Stimulated activated memory B cell treated with anti-CD40 and anti-IgM and Interleukin-4, amounts not matched to agents 10 μg/mL and 1 μg/mL and 100 μg/mL, for 72 hours (primary cell): ENCODE measurements at regions not wholly inside any gene's neighbourhood (a gene's known extent, or its start where the extent isn't known, plus 50 kb on each side); places are given as distances from the start of the nearest gene placed in this dataset.
"Not testable (repeated sequence)": the region's sequence is repeated elsewhere in the genome, so short reads cannot be mapped to it uniquely, and the experiment has no call there.

Experiments used
- ATAC-seq: fragments of 150-1000 bp; cut with Tn5 transposase; 2 replicates; pipeline ENCODE4 v1.10.0; 2021
- H3K27ac Mint-ChIP-seq: one replicate; pipeline ENCODE4 v1.8.0; 2022; ENCODE audit warnings: mild to moderate bottlenecking, mixed read lengths
- H3K27me3 Mint-ChIP-seq: one replicate; pipeline ENCODE4 v1.8.0; 2022; ENCODE audit warnings: mixed read lengths
- H3K36me3 Mint-ChIP-seq: one replicate; pipeline ENCODE4 v1.8.0; 2022; ENCODE audit warnings: mixed read lengths
- H3K4me1 Mint-ChIP-seq: one replicate; pipeline ENCODE4 v1.8.0; 2022; ENCODE audit warnings: mixed read lengths
- H3K4me3 Mint-ChIP-seq: one replicate; pipeline ENCODE4 v1.8.0; 2022; ENCODE audit warnings: mild to moderate bottlenecking, moderate library complexity, mixed read lengths
- H3K9me3 Mint-ChIP-seq: one replicate; pipeline ENCODE4 v1.8.0; 2022; ENCODE audit warnings: mixed read lengths

DNA sequence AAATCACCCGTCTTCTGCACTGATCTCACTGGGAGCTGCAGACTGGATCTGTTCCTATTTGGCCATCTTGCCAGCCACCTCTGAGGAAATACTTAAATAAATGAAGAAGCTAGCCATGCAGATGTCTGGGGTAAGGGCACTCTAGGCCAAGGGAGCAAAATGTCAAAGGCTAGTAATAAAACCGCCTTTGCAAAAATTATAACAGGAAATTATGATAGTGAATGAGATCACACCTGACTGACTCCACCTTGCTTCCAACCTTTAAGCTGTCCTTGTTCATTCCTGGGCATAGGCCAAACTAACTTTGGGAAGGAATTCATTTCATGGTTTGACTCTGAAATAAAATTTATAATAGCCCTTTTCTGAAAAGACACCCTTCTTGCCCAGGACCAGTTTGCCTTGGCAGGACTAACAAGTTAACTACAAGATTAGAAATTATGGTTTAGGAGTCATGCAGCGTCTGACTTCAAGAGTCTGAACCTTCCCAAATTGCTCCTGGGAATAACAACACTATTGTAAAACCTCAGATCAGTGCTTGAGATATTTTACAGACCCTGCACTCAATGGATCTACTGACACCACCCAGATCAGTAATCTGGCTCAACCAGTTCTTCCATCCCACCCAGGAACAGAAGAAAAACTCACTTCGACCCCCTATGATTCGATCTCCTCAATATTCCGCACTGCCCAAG lies 246.9 kb upstream of the HDX start:
- no peaks in the 10 kb centered on the region for H3K27me3 Mint-ChIP-seq
- ATAC-seq = no peak
- H3K4me1 Mint-ChIP-seq = no peaks in the 10 kb centered on the region
- H3K9me3 Mint-ChIP-seq = no peaks in the 10 kb centered on the region
- H3K4me3 Mint-ChIP-seq = no peak overlapping the region
- H3K36me3 Mint-ChIP-seq = no peaks in the 10 kb centered on the region
- no peak overlapping the region for H3K27ac Mint-ChIP-seq

DNA sequence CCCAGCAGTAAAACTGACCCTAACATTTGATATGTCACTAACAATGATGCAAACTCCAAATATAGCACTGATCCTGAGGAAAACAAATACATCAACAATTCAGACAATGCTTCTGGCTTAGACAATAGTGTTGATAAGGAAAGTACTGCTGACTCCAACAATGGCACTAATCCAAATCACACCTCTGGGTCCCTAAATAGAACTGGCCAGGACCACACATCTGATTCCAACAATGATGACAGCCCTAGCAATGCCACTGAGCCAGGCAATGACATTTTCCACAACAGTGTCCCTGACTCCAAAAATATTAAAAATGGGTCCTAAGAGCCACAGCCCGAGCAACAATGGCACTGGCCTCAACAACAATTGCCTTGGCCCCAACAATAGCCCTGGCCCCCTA lies 243.1 kb upstream of the APOOL start:
- ATAC-seq = no peak
- no peaks in the 10 kb centered on the region for H3K9me3 Mint-ChIP-seq
- no peaks in the 10 kb centered on the region for H3K27me3 Mint-ChIP-seq
- no peaks in the 10 kb centered on the region for H3K4me1 Mint-ChIP-seq
- no peak overlapping the region for H3K4me3 Mint-ChIP-seq
- H3K36me3 Mint-ChIP-seq = no peaks in the 10 kb centered on the region
- no peak overlapping the region for H3K27ac Mint-ChIP-seq

DNA sequence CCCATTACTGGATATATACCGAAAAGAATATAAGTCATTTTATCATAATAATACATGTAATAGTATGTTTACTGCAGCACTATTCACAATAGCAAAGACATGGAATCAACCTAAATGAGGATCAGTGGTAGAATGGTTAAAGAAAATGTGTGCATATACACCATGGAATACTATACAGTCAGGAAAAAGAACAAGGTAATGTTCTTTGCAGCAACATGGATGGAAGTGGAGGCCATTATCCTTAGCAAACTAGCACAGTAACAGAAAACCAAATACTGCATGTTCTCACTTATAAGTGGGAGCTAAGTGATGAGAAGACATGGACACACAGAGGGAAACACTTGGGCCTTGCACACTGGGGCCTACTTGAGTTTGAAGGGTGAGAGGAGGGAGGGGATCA lies 207.4 kb upstream of the APOOL start:
- Mint-ChIP-seq H3K27ac (no peak overlapping the region), H3K4me3 (no peak overlapping the region), H3K9me3 (peaks cover 2% of the 10 kb centered on the region), H3K36me3 (no peaks in the 10 kb centered on the region), H3K4me1 (no peaks in the 10 kb centered on the region), H3K27me3 (no peaks in the 10 kb centered on the region)
- ATAC-seq = no peak

GRCh38 chrX:84830836-84831235 lies 172.8 kb upstream of the APOOL start:
- H3K36me3 Mint-ChIP-seq = no peaks in the 10 kb centered on the region
- no peak overlapping the region for H3K27ac Mint-ChIP-seq
- no peak for ATAC-seq
- H3K27me3 Mint-ChIP-seq = no peaks in the 10 kb centered on the region
- peaks cover 6% of the 10 kb centered on the region for H3K9me3 Mint-ChIP-seq
- H3K4me3 Mint-ChIP-seq = no peak overlapping the region
- no peaks in the 10 kb centered on the region for H3K4me1 Mint-ChIP-seq

DNA sequence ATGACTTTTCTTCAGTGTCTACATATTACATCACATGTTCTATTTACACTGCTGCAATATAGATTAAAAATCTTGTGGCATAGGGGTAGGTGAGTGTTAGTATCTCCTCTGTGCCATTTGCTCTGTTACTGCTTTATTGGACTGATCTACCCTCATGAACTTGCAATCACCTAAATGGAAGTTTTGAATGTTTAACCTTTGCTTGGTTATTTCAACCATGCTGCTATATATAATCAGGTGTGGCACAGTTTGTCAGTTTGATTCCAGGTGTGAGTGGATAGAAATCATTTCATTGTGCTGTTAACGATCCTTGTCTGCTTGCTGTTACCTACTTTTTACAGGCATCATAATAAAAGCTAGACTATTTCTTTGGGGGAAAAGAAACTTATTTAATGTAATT lies 157.1 kb upstream of the APOOL start:
- not testable (repeated sequence) for H3K4me1 Mint-ChIP-seq, H3K36me3 Mint-ChIP-seq, H3K9me3 Mint-ChIP-seq, H3K4me3 Mint-ChIP-seq, H3K27ac Mint-ChIP-seq, H3K27me3 Mint-ChIP-seq, ATAC-seq

GRCh38 chrX:84851183-84851582 lies 152.5 kb upstream of the APOOL start:
- not testable (repeated sequence) for H3K27ac Mint-ChIP-seq, H3K9me3 Mint-ChIP-seq, H3K36me3 Mint-ChIP-seq, H3K27me3 Mint-ChIP-seq, ATAC-seq, H3K4me1 Mint-ChIP-seq, H3K4me3 Mint-ChIP-seq

- H3K27me3 Mint-ChIP-seq, H3K4me1 Mint-ChIP-seq, H3K27ac Mint-ChIP-seq, H3K9me3 Mint-ChIP-seq, ATAC-seq, H3K4me3 Mint-ChIP-seq, H3K36me3 Mint-ChIP-seq: not testable (repeated sequence)
These were observed 146.9 kb upstream of the APOOL start for GRCh38 chrX:84856791-84857190.

DNA sequence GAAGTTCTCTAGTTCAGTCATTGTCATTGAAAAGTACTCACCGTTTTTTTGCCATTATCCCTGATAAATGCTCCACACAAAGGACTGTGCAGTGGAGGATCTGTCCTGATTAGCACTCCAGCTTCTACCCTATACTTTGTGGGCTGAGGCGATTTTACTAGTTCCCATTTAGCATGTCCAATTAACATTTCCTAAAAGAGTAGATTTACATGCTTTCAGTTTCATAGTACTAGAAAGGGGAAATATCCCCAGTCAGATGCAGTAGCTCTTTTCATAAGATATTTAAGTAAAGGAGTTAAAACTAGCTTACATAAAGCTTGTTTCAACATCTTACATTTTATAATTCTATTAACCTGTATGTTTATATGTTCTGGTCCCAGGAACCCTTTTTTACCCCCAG lies 144.9 kb upstream of the APOOL start:
- not testable (repeated sequence) for H3K36me3 Mint-ChIP-seq, H3K9me3 Mint-ChIP-seq, H3K27me3 Mint-ChIP-seq, H3K4me3 Mint-ChIP-seq, H3K27ac Mint-ChIP-seq, H3K4me1 Mint-ChIP-seq, ATAC-seq

DNA sequence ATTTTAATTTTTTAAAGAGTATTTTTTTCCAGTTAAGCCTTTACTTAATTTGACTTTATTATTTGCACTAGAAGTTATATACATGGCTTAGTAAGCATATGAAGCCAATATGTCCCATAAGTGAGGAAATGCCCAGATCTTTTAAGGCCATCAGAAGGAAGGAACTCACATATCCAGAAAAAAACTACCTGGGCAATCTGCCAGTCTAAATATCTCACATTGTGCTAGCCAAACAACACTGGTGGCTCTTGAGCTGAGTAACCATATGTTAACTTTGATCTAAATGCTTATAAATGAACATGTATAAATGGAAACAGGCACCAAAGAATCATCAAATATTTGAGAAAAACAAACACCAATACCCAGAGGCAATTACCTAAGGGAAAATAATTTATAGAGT lies 138.6 kb upstream of the APOOL start:
- no peak for ATAC-seq

DNA sequence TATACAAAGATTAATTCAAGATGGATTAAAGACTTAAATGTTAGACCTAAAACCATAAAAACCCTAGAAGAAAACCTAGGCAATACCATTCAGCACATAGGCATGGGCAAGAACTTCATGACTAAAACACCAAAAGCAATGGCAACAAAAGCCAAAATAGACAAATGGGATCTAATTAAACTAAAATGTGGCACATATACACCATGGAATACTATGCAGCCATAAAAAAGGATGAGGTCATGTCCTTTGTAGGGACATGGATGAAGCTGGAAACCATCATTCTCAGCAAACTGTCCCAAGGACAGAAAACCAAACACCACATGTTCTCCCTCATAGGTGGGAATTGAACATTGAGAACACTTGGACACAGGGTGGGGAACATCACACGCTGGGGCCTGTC lies 133.4 kb upstream of the APOOL start:
- not testable (repeated sequence) for ATAC-seq, H3K9me3 Mint-ChIP-seq, H3K4me1 Mint-ChIP-seq, H3K36me3 Mint-ChIP-seq, H3K27ac Mint-ChIP-seq, H3K4me3 Mint-ChIP-seq, H3K27me3 Mint-ChIP-seq

More for the DNA sequence above, 138.6 kb upstream of the APOOL start:
- Mint-ChIP-seq H3K27me3 (no peaks in the 10 kb centered on the region), H3K27ac (no peak overlapping the region), H3K9me3 (no peaks in the 10 kb centered on the region), H3K4me3 (no peak overlapping the region), H3K36me3 (no peaks in the 10 kb centered on the region), H3K4me1 (no peaks in the 10 kb centered on the region)

- not testable (repeated sequence) for H3K27ac Mint-ChIP-seq, H3K27me3 Mint-ChIP-seq, H3K4me1 Mint-ChIP-seq, ATAC-seq, H3K36me3 Mint-ChIP-seq, H3K4me3 Mint-ChIP-seq, H3K9me3 Mint-ChIP-seq
These were observed 131.4 kb upstream of the APOOL start for GRCh38 chrX:84872160-84872771.

DNA sequence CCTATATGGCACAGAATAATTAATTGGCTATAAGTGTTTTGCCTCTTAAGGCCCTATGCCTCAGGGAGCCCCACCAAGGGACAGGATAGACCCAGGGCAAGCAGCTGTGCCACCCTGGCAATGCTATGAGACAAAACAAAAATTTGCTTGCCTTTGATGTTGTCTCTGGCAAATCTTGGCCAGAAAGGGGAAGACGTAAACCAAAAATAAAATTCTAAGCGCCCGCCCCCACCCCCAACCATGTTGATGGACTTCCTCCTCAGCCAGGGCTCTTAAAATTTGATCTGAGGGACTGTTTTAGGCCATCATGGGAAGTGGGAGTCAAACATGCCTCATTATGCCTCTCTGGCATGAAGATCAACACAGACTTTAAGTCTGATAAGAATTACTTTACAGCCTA lies 130.5 kb upstream of the APOOL start:
- no peaks in the 10 kb centered on the region for H3K27me3 Mint-ChIP-seq
- H3K36me3 Mint-ChIP-seq = no peaks in the 10 kb centered on the region
- H3K4me1 Mint-ChIP-seq = no peaks in the 10 kb centered on the region
- no peak overlapping the region for H3K4me3 Mint-ChIP-seq
- no peak for ATAC-seq
- peaks cover 3% of the 10 kb centered on the region for H3K9me3 Mint-ChIP-seq
- no peak overlapping the region for H3K27ac Mint-ChIP-seq

- no peaks in the 10 kb centered on the region for H3K36me3 Mint-ChIP-seq
- no peak overlapping the region for H3K4me3 Mint-ChIP-seq
- no peaks in the 10 kb centered on the region for H3K4me1 Mint-ChIP-seq
- H3K9me3 Mint-ChIP-seq = peaks cover 3% of the 10 kb centered on the region
- H3K27me3 Mint-ChIP-seq = no peaks in the 10 kb centered on the region
- H3K27ac Mint-ChIP-seq = no peak overlapping the region
- no peak for ATAC-seq
These were observed 126.8 kb upstream of the APOOL start for GRCh38 chrX:84876876-84877275.

- H3K4me1 Mint-ChIP-seq = no peaks in the 10 kb centered on the region
- no peak for ATAC-seq
- no peak overlapping the region for H3K27ac Mint-ChIP-seq
These were observed 109.8 kb upstream of the APOOL start for GRCh38 chrX:84893897-84894296.

DNA sequence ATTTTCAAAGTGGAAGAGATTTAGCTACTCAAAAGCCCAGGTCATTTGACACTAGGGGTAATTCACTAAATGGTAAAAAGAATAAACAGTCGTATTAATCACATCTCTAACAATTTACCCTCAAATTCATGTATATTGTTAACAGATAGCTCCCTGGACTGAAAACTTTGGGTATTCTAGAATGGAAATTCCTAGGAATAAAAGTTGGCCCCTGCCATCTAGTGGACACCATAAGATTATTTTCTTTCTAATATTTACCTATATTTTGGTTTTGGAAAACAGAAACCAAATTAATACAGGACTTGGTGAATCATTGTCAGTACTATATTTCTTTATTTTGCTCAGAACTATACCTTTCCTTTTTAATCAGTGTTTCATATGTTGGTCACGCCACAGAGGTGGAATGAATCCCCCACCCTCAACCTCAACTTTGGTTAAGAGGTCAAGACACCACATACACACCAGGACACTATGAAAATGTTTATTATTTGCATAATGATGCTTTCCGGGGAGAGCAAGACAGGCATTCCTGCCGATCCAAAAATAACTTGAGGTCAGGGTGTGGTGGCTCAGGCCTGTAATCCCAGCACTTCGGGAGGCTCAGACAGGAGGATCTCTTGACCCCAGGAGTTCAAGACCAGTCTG lies 96.2 kb upstream of the APOOL start:
- H3K9me3 Mint-ChIP-seq = no peaks in the 10 kb centered on the region
- no peaks in the 10 kb centered on the region for H3K36me3 Mint-ChIP-seq
- no peaks in the 10 kb centered on the region for H3K4me1 Mint-ChIP-seq
- no peak overlapping the region for H3K4me3 Mint-ChIP-seq
- ATAC-seq = no peak
- H3K27ac Mint-ChIP-seq = no peak overlapping the region
- no peaks in the 10 kb centered on the region for H3K27me3 Mint-ChIP-seq

More at GRCh38 chrX:84893897-84894296, 109.8 kb upstream of the APOOL start:
- Mint-ChIP-seq H3K9me3 (no peaks in the 10 kb centered on the region), H3K4me3 (no peak overlapping the region), H3K36me3 (no peaks in the 10 kb centered on the region), H3K27me3 (no peaks in the 10 kb centered on the region)

GRCh38 chrX:84909151-84909550 lies 94.5 kb upstream of the APOOL start:
- Mint-ChIP-seq H3K4me1 (no peaks in the 10 kb centered on the region), H3K4me3 (no peak overlapping the region), H3K9me3 (no peaks in the 10 kb centered on the region), H3K27ac (no peak overlapping the region), H3K36me3 (no peaks in the 10 kb centered on the region), H3K27me3 (no peaks in the 10 kb centered on the region)
- ATAC-seq = no peak
